SK-N-SH treated with all-trans-retinoic acid at 6 μM for 48 hours (cell line): ENCODE measurements at regions not wholly inside any gene's neighbourhood (a gene's known extent, or its start where the extent isn't known, plus 50 kb on each side); places are given as distances from the start of the nearest gene placed in this dataset.
"Not testable (repeated sequence)": the region's sequence is repeated elsewhere in the genome, so short reads cannot be mapped to it uniquely, and the experiment has no call there.

Experiments used
- ATAC-seq: fragments of 200-7000 bp; cut with Tn5 transposase; 3 replicates; pipeline ENCODE4 v1.9.1; 2020; ENCODE audit warnings: mild to moderate bottlenecking, moderate library complexity
- ARNTL ChIP-seq: fragments of 450-650 bp; formaldehyde crosslinking; IDR thresholded peaks from 2 replicates; pipeline ENCODE4 v1.5.0; 2020; ENCODE audit warnings: low read depth, mild to moderate bottlenecking, moderate library complexity, borderline replicate concordance
- BACH2 ChIP-seq: fragments of 250-450 bp; sonication (Bioruptor Pico); IDR thresholded peaks from 2 replicates; pipeline ENCODE4 v1.9.0; 2021; ENCODE audit warnings: mild to moderate bottlenecking, borderline replicate concordance
- CSDC2 ChIP-seq: fragments of 250-450 bp; sonication (Bioruptor Pico); IDR thresholded peaks from 2 replicates; pipeline ENCODE4 v1.5.0; 2020; ENCODE audit warnings: mild to moderate bottlenecking, moderate library complexity
- ESRRG ChIP-seq: fragments of 250-450 bp; sonication (Bioruptor Pico); IDR thresholded peaks from 2 replicates; pipeline ENCODE4 v1.6.1; 2021; ENCODE audit warnings: mild to moderate bottlenecking
- ISL1 ChIP-seq: fragments of 250-450 bp; sonication (Bioruptor Pico); IDR thresholded peaks from 2 replicates; pipeline ENCODE4 v2.1.2; 2022; ENCODE audit warnings: mild to moderate bottlenecking, moderate library complexity
- OSR1 ChIP-seq: fragments of 250-450 bp; sonication (Bioruptor Pico); IDR thresholded peaks from 2 replicates; pipeline ENCODE4 v1.8.0; 2022; ENCODE audit warnings: moderate library complexity, mild to moderate bottlenecking, inconsistent platforms
- PPARA ChIP-seq: fragments of 250-450 bp; sonication (Bioruptor Pico); IDR thresholded peaks from 2 replicates; pipeline ENCODE4 v1.5.0; 2020; ENCODE audit warnings: mild to moderate bottlenecking, borderline replicate concordance
- RARB ChIP-seq: fragments of 250-450 bp; sonication (Bioruptor Pico); IDR thresholded peaks from 2 replicates; pipeline ENCODE4 v1.8.0; 2021; ENCODE audit warnings: mild to moderate bottlenecking, moderate library complexity
- SNAI2 ChIP-seq: fragments of 250-450 bp; sonication (Bioruptor Pico); IDR thresholded peaks from 2 replicates; pipeline ENCODE4 v1.5.0; 2020; ENCODE audit warnings: mild to moderate bottlenecking, moderate library complexity
- ZFP3 ChIP-seq: fragments of 250-450 bp; sonication (Bioruptor Pico); IDR thresholded peaks from 2 replicates; pipeline ENCODE4 v1.5.0; 2020; ENCODE audit warnings: mild to moderate bottlenecking, moderate library complexity
- ZFP30 ChIP-seq: fragments of 450-650 bp; formaldehyde crosslinking; IDR thresholded peaks from 2 replicates; pipeline ENCODE4 v1.5.0; 2022; ENCODE audit warnings: mild to moderate bottlenecking, moderate library complexity
- ZNF565 ChIP-seq: fragments of 450-650 bp; formaldehyde crosslinking; conservative IDR thresholded peaks from 2 replicates; pipeline ENCODE4 v1.5.0; 2020; ENCODE audit warnings: low read depth, mild to moderate bottlenecking, moderate library complexity
- ZNF70 ChIP-seq: fragments of 450-650 bp; formaldehyde crosslinking; IDR thresholded peaks from 2 replicates; pipeline ENCODE4 v1.5.0; 2020; ENCODE audit warnings: mild to moderate bottlenecking, moderate library complexity
- ZNF8 ChIP-seq: fragments of 450-650 bp; formaldehyde crosslinking; IDR thresholded peaks from 2 replicates; pipeline ENCODE4 v1.5.0; 2020; ENCODE audit warnings: mild to moderate bottlenecking, moderate library complexity
- TF ChIP-seq, protein P1 (sequence below): fragments of 250-450 bp; sonication (Bioruptor Pico); IDR thresholded peaks from 2 replicates; pipeline ENCODE4 v1.5.0; 2020; ENCODE audit warnings: mild to moderate bottlenecking, moderate library complexity
- TF ChIP-seq, protein P2 (sequence below): fragments of 250-450 bp; sonication (Bioruptor Pico); IDR thresholded peaks from 2 replicates; pipeline ENCODE4 v1.8.0; 2020; ENCODE audit warnings: mild to moderate bottlenecking, moderate library complexity, borderline replicate concordance
- TF ChIP-seq, protein P3 (sequence below): fragments of 250-450 bp; sonication (Bioruptor Pico); IDR thresholded peaks from 2 replicates; pipeline ENCODE4 v1.5.1; 2021; ENCODE audit warnings: mild to moderate bottlenecking, moderate library complexity

GRCh38 chr20:56731476-56731875 lies 102.4 kb downstream of the TFAP2C start:
- no peak for TF ChIP-seq ISL1 (CRISPR knock-in tag)
- TF ChIP-seq ZFP3 (CRISPR knock-in tag), result no peak
- TF ChIP-seq PPARA, result no peak
- no peak for TF ChIP-seq BACH2 (CRISPR knock-in tag)
- TF ChIP-seq, protein P1, sequence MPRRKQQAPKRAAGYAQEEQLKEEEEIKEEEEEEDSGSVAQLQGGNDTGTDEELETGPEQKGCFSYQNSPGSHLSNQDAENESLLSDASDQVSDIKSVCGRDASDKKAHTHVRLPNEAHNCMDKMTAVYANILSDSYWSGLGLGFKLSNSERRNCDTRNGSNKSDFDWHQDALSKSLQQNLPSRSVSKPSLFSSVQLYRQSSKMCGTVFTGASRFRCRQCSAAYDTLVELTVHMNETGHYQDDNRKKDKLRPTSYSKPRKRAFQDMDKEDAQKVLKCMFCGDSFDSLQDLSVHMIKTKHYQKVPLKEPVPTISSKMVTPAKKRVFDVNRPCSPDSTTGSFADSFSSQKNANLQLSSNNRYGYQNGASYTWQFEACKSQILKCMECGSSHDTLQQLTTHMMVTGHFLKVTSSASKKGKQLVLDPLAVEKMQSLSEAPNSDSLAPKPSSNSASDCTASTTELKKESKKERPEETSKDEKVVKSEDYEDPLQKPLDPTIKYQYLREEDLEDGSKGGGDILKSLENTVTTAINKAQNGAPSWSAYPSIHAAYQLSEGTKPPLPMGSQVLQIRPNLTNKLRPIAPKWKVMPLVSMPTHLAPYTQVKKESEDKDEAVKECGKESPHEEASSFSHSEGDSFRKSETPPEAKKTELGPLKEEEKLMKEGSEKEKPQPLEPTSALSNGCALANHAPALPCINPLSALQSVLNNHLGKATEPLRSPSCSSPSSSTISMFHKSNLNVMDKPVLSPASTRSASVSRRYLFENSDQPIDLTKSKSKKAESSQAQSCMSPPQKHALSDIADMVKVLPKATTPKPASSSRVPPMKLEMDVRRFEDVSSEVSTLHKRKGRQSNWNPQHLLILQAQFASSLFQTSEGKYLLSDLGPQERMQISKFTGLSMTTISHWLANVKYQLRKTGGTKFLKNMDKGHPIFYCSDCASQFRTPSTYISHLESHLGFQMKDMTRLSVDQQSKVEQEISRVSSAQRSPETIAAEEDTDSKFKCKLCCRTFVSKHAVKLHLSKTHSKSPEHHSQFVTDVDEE, result no peak
- TF ChIP-seq ZNF8 (CRISPR knock-in tag), result no peak
- no peak for TF ChIP-seq ESRRG (CRISPR knock-in tag)
- no peak for TF ChIP-seq RARB (CRISPR knock-in tag)
- no peak for TF ChIP-seq SNAI2 (CRISPR knock-in tag)
- ATAC-seq, result no peak

- no peak for ATAC-seq
- no peak for TF ChIP-seq PPARA
- no peak for TF ChIP-seq BACH2 (CRISPR knock-in tag)
- TF ChIP-seq, protein P2, sequence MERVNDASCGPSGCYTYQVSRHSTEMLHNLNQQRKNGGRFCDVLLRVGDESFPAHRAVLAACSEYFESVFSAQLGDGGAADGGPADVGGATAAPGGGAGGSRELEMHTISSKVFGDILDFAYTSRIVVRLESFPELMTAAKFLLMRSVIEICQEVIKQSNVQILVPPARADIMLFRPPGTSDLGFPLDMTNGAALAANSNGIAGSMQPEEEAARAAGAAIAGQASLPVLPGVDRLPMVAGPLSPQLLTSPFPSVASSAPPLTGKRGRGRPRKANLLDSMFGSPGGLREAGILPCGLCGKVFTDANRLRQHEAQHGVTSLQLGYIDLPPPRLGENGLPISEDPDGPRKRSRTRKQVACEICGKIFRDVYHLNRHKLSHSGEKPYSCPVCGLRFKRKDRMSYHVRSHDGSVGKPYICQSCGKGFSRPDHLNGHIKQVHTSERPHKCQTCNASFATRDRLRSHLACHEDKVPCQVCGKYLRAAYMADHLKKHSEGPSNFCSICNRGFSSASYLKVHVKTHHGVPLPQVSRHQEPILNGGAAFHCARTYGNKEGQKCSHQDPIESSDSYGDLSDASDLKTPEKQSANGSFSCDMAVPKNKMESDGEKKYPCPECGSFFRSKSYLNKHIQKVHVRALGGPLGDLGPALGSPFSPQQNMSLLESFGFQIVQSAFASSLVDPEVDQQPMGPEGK (CRISPR knock-in tag), result no peak
- no peak for TF ChIP-seq ZNF565 (CRISPR knock-in tag)
- no peak for TF ChIP-seq ISL1 (CRISPR knock-in tag)
Measured at GRCh38 chr20:56733967-56734366, 104.9 kb downstream of the TFAP2C start.

- ATAC-seq, result no peak
- no peak for TF ChIP-seq ZNF70
- TF ChIP-seq, protein P3, sequence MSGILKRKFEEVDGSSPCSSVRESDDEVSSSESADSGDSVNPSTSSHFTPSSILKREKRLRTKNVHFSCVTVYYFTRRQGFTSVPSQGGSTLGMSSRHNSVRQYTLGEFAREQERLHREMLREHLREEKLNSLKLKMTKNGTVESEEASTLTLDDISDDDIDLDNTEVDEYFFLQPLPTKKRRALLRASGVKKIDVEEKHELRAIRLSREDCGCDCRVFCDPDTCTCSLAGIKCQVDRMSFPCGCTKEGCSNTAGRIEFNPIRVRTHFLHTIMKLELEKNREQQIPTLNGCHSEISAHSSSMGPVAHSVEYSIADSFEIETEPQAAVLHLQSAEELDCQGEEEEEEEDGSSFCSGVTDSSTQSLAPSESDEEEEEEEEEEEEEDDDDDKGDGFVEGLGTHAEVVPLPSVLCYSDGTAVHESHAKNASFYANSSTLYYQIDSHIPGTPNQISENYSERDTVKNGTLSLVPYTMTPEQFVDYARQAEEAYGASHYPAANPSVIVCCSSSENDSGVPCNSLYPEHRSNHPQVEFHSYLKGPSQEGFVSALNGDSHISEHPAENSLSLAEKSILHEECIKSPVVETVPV, result no peak
- TF ChIP-seq ISL1 (CRISPR knock-in tag), result no peak
- TF ChIP-seq CSDC2 (CRISPR knock-in tag), result no peak
- TF ChIP-seq ZFP30 (CRISPR knock-in tag), result no peak
- no peak for TF ChIP-seq OSR1 (CRISPR knock-in tag)
- TF ChIP-seq SNAI2 (CRISPR knock-in tag), result no peak
- TF ChIP-seq RARB (CRISPR knock-in tag), result no peak
- TF ChIP-seq PPARA, result no peak
- TF ChIP-seq, protein P2 (CRISPR knock-in tag), result no peak
Measured at GRCh38 chr20:56735084-56735642, 106.1 kb downstream of the TFAP2C start.

- no peak for TF ChIP-seq ARNTL (CRISPR knock-in tag)
- TF ChIP-seq ZNF565 (CRISPR knock-in tag), result no peak
- TF ChIP-seq ZFP30 (CRISPR knock-in tag), result no peak
- TF ChIP-seq, protein P1, result no peak
- TF ChIP-seq ZFP3 (CRISPR knock-in tag), result no peak
- no peak for TF ChIP-seq ZNF8 (CRISPR knock-in tag)
- TF ChIP-seq OSR1 (CRISPR knock-in tag), result no peak
- TF ChIP-seq PPARA, result no peak
- TF ChIP-seq RARB (CRISPR knock-in tag), result no peak
- no peak for TF ChIP-seq ESRRG (CRISPR knock-in tag)
- ATAC-seq, result no peak
Measured at GRCh38 chr20:56736285-56736857, 107.3 kb downstream of the TFAP2C start.

- not testable (repeated sequence) for ATAC-seq
Measured at GRCh38 chr20:56744325-56744821, 115.3 kb downstream of the TFAP2C start.
